Lung (tissue), 11 donors: ENCODE measurements at regions not wholly inside any gene's neighbourhood (a gene's known extent, or its start where the extent isn't known, plus 50 kb on each side); places are given as distances from the start of the nearest gene placed in this dataset.

Experiments
- ATAC-seq: fragments of 200-7000 bp; cut with Tn5 transposase; one replicate; pipeline ENCODE4 v1.9.1; 2020; ENCODE audit warnings: moderate number of reproducible peaks; ENCODE audit not compliant: insufficient read depth, low FRiP score
- DNase-seq, 3 donors: peaks; one replicate each; pipeline ENCODE4 v3.0.0-alpha.2; 2013 to 2017
- H3K27ac ChIP-seq, 2 donors: one replicate each; pipeline ENCODE4 v1.5.1; 2013; ENCODE audit warnings: mild to moderate bottlenecking in 2 of 2, moderate library complexity in 2 of 2, control low read depth in 1 of 2, inconsistent platforms in 1 of 2, low read depth in 1 of 2, low read length in 1 of 2
- H3K27me3 ChIP-seq, 3 donors: one replicate each; pipeline ENCODE4 v1.5.1; 2013; ENCODE audit warnings: low read length in 2 of 3; ENCODE audit not compliant: control insufficient read depth in 3 of 3, insufficient read depth in 3 of 3
- H3K36me3 ChIP-seq, 4 donors: one replicate each; pipeline ENCODE4 v1.5.1; 2013; ENCODE audit warnings: low read length in 4 of 4, mild to moderate bottlenecking in 1 of 4, moderate library complexity in 1 of 4; ENCODE audit not compliant: control insufficient read depth in 4 of 4, insufficient read depth in 4 of 4
- H3K4me1 ChIP-seq, 5 donors: one replicate each; pipeline ENCODE4 v1.5.1; 2013; ENCODE audit warnings: low read length in 5 of 5, mild to moderate bottlenecking in 2 of 5, moderate library complexity in 1 of 5; ENCODE audit not compliant: control insufficient read depth in 5 of 5, insufficient read depth in 5 of 5
- H3K4me3 ChIP-seq: one replicate; pipeline ENCODE4 v1.5.1; 2013; ENCODE audit warnings: mild to moderate bottlenecking, control low read depth, moderate library complexity
- H3K9ac ChIP-seq, 2 donors: one replicate each; pipeline ENCODE4 v1.5.1; 2013; ENCODE audit warnings: low read length in 2 of 2, control low read depth in 1 of 2; ENCODE audit not compliant: insufficient read depth in 1 of 2
- H3K9me3 ChIP-seq, 4 donors: one replicate each; pipeline ENCODE4 v1.5.1; 2013; ENCODE audit warnings: low read length in 3 of 4, mild to moderate bottlenecking in 1 of 4, moderate library complexity in 1 of 4; ENCODE audit not compliant: control insufficient read depth in 4 of 4, insufficient read depth in 3 of 4
- WGBS, 2 donors: extraction: QIAGEN DNeasy Blood & Tissue Kit; methylation state at CpG; one replicate each; pipeline ENCODE4 v1.1.7; 2013; 5-methylcytosine and 5-hydroxymethylcytosine counted together
- TF ChIP-seq, protein P1 (sequence below): IDR thresholded peaks from 2 replicates; pipeline ENCODE4 v1.5.1; 2012; ENCODE audit warnings: mild to moderate bottlenecking; ENCODE audit errors: control extremely low read depth, extremely low read depth
- donor health status: control.
- donor health status: control.
- donor health status: Bipolar disorder and iron deficiency.
- donor health status: healthy.
- donor health status: DM: yes; HTN: yes; CAD: no.

DNA sequence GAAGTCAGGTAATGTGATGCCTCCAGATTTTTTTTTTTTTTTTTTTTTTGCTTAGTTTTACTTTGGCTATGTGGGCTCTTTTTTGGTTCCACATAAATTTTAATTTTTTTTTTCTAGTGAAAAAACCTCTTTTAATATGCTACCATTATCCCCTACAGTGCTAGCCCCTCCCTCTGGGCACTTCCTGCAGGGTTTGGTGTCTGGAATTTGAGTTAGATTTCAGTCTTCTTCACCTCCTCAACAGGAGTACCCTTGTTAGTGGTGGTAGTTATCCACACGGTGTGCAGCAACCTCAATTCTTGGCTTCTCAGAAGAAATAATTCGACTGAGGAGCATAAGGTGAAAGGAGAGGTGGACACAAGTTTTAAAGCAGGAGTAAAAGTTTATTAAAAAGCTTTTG lies 128.8 kb upstream of the SYNCRIP start:
- 75 to 78% methylated on average over 2 of the region's 2 CpGs for WGBS, 2 donors

DNA sequence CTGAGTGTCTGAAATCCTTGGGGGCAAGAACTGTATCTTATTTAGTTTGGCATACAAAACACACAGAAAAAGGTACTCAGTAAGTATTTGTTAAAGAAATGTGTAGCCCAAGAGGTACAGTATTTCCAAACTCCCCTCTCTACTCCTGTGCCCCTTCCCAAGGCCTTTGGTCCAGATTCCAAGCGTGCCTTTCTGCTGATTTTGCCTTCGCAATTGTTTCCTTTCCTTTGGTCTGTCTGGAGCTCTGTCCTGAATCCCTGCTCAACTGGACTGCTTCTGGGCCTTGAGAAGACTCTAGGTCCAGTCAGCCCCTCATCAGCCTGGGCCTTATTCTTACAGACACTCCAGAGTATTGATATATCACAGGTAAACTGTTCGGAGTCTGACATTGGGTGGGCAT lies 122.2 kb upstream of the SYNCRIP start:
- no peak overlapping the region for H3K27ac ChIP-seq
- H3K9ac ChIP-seq = no peak overlapping the region
- 81 to 92% methylated on average over 3 of the region's 3 CpGs for WGBS, 2 donors
- no peaks in the 10 kb centered on the region for H3K9me3 ChIP-seq
- no peak overlapping the region for H3K4me3 ChIP-seq
- TF ChIP-seq, protein P1, sequence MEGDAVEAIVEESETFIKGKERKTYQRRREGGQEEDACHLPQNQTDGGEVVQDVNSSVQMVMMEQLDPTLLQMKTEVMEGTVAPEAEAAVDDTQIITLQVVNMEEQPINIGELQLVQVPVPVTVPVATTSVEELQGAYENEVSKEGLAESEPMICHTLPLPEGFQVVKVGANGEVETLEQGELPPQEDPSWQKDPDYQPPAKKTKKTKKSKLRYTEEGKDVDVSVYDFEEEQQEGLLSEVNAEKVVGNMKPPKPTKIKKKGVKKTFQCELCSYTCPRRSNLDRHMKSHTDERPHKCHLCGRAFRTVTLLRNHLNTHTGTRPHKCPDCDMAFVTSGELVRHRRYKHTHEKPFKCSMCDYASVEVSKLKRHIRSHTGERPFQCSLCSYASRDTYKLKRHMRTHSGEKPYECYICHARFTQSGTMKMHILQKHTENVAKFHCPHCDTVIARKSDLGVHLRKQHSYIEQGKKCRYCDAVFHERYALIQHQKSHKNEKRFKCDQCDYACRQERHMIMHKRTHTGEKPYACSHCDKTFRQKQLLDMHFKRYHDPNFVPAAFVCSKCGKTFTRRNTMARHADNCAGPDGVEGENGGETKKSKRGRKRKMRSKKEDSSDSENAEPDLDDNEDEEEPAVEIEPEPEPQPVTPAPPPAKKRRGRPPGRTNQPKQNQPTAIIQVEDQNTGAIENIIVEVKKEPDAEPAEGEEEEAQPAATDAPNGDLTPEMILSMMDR = no peak
- no peaks in the 10 kb centered on the region for H3K27me3 ChIP-seq
- H3K36me3 ChIP-seq = no peaks in the 10 kb centered on the region
- peaks cover 0 to 6% (median 0%) of the 10 kb centered on the region in 5 donors for H3K4me1 ChIP-seq
- peak in 1 of 3 donors; percentile 31 for DNase-seq
- ATAC-seq = no peak

More for the DNA sequence above, 128.8 kb upstream of the SYNCRIP start:
- Histone ChIP-seq H3K27ac (no peak overlapping the region), H3K4me1 (no peaks in the 10 kb centered on the region), H3K27me3 (no peaks in the 10 kb centered on the region), H3K9ac (no peak overlapping the region), H3K36me3 (no peaks in the 10 kb centered on the region), H3K9me3 (peaks cover 0 to 3% (median 0%) of the 10 kb centered on the region in 4 donors), H3K4me3 (no peak overlapping the region)
- ATAC-seq = no peak
- no peak for DNase-seq
- TF ChIP-seq, protein P1 = no peak

DNA sequence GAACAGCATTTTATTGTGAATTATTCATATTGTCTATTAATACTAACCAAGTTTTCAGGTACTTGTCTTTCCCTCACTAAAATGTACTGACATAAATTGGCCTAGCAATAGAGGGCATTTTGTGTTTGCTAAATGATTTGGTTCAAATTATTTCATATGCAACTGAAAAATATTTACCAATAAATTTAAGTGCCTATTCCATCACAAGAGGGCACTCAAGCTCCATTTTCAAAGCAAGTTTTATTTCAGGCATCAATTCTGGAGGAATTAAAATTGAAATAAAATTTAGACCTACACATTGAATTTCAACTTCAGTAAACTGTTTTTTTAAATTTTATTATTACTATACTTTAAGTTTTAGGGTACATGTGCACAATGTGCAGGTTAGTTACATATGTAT lies 114.3 kb upstream of the SYNCRIP start:
- ATAC-seq (no peak), DNase-seq (peak in 2 of 3 donors; percentile 56 to 69)
- no peak overlapping the region for H3K4me3 ChIP-seq
- no peaks in the 10 kb centered on the region for H3K27me3 ChIP-seq
- H3K36me3 ChIP-seq = no peaks in the 10 kb centered on the region
- peaks cover 0 to 3% (median 0%) of the 10 kb centered on the region in 5 donors for H3K4me1 ChIP-seq
- no peaks in the 10 kb centered on the region for H3K9me3 ChIP-seq
- no peak overlapping the region for H3K27ac ChIP-seq
- TF ChIP-seq, protein P1 = no peak
- no peak overlapping the region for H3K9ac ChIP-seq

DNA sequence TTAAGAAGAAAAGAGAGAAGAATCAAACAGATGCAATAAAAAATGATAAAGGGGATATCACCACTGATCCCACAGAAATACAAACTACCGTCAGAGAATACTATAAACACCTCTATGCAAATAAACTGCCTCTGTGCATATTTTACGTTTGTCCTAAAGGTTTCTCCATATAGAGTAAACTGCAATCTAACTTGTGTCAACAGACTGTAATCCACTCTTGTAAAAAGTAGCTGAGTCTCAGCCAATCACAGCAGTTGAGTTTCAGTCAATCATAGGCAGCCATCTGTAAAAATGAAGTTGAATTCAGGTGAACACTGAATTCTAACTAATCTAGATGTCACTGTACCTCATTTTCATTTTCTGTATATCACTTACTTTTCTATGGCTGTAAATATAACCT lies 112.2 kb upstream of the SYNCRIP start:
- no peak overlapping the region for H3K4me3 ChIP-seq
- H3K27me3 ChIP-seq = no peaks in the 10 kb centered on the region
- H3K9ac ChIP-seq = no peak overlapping the region
- TF ChIP-seq, protein P1 = no peak
- no peak overlapping the region for H3K27ac ChIP-seq
- DNase-seq (no peak), ATAC-seq (no peak)
- no peaks in the 10 kb centered on the region for H3K9me3 ChIP-seq
- peaks cover 0 to 3% (median 0%) of the 10 kb centered on the region in 5 donors for H3K4me1 ChIP-seq
- H3K36me3 ChIP-seq = no peaks in the 10 kb centered on the region
- WGBS, 2 donors = 42 to 63% methylated on average over 2 of the region's 2 CpGs
